NCI-H1092 treated with DMSO at 0.1 percent for 48 hours (cell line): ENCODE measurements at regions not wholly inside any gene's neighbourhood (a gene's known extent, or its start where the extent isn't known, plus 50 kb on each side); places are given as distances from the start of the nearest gene placed in this dataset.
"Not testable (repeated sequence)": the region's sequence is repeated elsewhere in the genome, so short reads cannot be mapped to it uniquely, and the experiment has no call there.

Source experiments
- DNase-seq: peaks from one replicate; lab custom pipeline; 2025; lab: John Stamatoyannopoulos, UW

- DNase-seq = no peak
These were observed 132.3 kb upstream of the TAF11L2 start for GRCh38 chr5:17365811-17366138.

GRCh38 chr5:17367256-17367840 lies 130.7 kb upstream of the TAF11L2 start:
- peak; percentile 24 for DNase-seq

- no peak for DNase-seq
These were observed 127.4 kb upstream of the TAF11L2 start for GRCh38 chr5:17370651-17371050.

GRCh38 chr5:17373406-17373805 lies 124.6 kb upstream of the TAF11L2 start:
- no peak for DNase-seq

- DNase-seq = no peak
These were observed 124.0 kb upstream of the TAF11L2 start for GRCh38 chr5:17373814-17374556.

- no peak for DNase-seq
These were observed 122.9 kb upstream of the TAF11L2 start for GRCh38 chr5:17374973-17375742.

GRCh38 chr5:17375886-17376285 lies 122.1 kb upstream of the TAF11L2 start:
- DNase-seq = not testable (repeated sequence)

- DNase-seq = no peak
These were observed 119.6 kb upstream of the TAF11L2 start for GRCh38 chr5:17378346-17378997.

- DNase-seq = peak; percentile 53
These were observed 118.7 kb upstream of the TAF11L2 start for GRCh38 chr5:17379100-17379951.

- no peak for DNase-seq
These were observed 116.1 kb upstream of the TAF11L2 start for GRCh38 chr5:17381932-17382331.

- DNase-seq = no peak
These were observed 114.5 kb upstream of the TAF11L2 start for GRCh38 chr5:17383526-17383925.

GRCh38 chr5:17384181-17384580 lies 113.8 kb upstream of the TAF11L2 start:
- no peak for DNase-seq

- DNase-seq = no peak
These were observed 109.3 kb upstream of the TAF11L2 start for GRCh38 chr5:17388717-17389116.

- DNase-seq = no peak
These were observed 103.9 kb upstream of the TAF11L2 start for GRCh38 chr5:17394086-17394485.

- no peak for DNase-seq
These were observed 102.7 kb upstream of the TAF11L2 start for GRCh38 chr5:17395106-17395880.

- DNase-seq = no peak
These were observed 101.8 kb upstream of the TAF11L2 start for GRCh38 chr5:17396247-17396646.

GRCh38 chr5:17398431-17398830 lies 99.6 kb upstream of the TAF11L2 start:
- DNase-seq = no peak

GRCh38 chr5:17398866-17399835 lies 98.9 kb upstream of the TAF11L2 start:
- no peak for DNase-seq

- no peak for DNase-seq
These were observed 98.1 kb upstream of the TAF11L2 start for GRCh38 chr5:17399931-17400330.
